Keratinocyte (primary cell): ENCODE measurements at regions not wholly inside any gene's neighbourhood (a gene's known extent, or its start where the extent isn't known, plus 50 kb on each side); places are given as distances from the start of the nearest gene placed in this dataset.

Source experiments
- DNase-seq: peaks from one replicate; pipeline ENCODE4 v3.0.0-alpha.2; 2011; ENCODE audit warnings: low read depth, missing footprints, low spot score
- FAIRE-seq: peaks from 2 replicates; lab custom pipeline; 2011; peaks lifted over from hg19 to GRCh38; lab: Jason Lieb, UNC
- H2AFZ ChIP-seq: 2 replicates; pipeline ENCODE4 v1.6.0; 2012; ENCODE audit warnings: low read length, control low read depth, inconsistent platforms; ENCODE audit not compliant: control insufficient read depth
- H3K27ac ChIP-seq: 2 replicates; pipeline ENCODE4 v1.5.1; 2011; ENCODE audit warnings: low read length; ENCODE audit not compliant: control insufficient read depth, insufficient read depth
- H3K27me3 ChIP-seq: 3 replicates; pipeline ENCODE4 v1.6.0; 2011; ENCODE audit warnings: low read length; ENCODE audit not compliant: control insufficient read depth, insufficient read depth; ENCODE audit errors: extremely low read depth
- H3K36me3 ChIP-seq, 2 experiments: 2 replicates in 1 of 2; 3 replicates in 1 of 2; pipeline ENCODE4 v1.5.1; 2011; ENCODE audit warnings: low read length in 2 of 2, mild to moderate bottlenecking in 1 of 2; ENCODE audit not compliant: control insufficient read depth in 2 of 2, insufficient read depth in 2 of 2; ENCODE audit errors: extremely low read depth in 1 of 2
- H3K4me1 ChIP-seq: 3 replicates; pipeline ENCODE4 v1.5.1; 2011; ENCODE audit warnings: low read length; ENCODE audit not compliant: control insufficient read depth, insufficient read depth; ENCODE audit errors: extremely low read depth
- H3K4me2 ChIP-seq: 3 replicates; pipeline ENCODE4 v1.6.0; 2011; ENCODE audit warnings: low read depth, low read length; ENCODE audit not compliant: control insufficient read depth, insufficient read depth; ENCODE audit errors: extremely low read depth
- H3K4me3 ChIP-seq, 3 experiments: fragments of 200-600 bp in 1 of 3; sonication (generic) in 1 of 3; 2 replicates in 2 of 3; 3 replicates in 1 of 3; pipeline ENCODE4 v1.5.1; 2011 to 2016; ENCODE audit warnings: low read length in 3 of 3, mild to moderate bottlenecking in 3 of 3, control low read depth in 2 of 3, inconsistent platforms in 1 of 3, low read depth in 1 of 3, mixed read lengths in 1 of 3, mixed run types in 1 of 3, moderate library complexity in 1 of 3; ENCODE audit not compliant: control insufficient read depth in 2 of 3, insufficient read depth in 2 of 3; ENCODE audit errors: extremely low read depth in 1 of 3
- H3K79me2 ChIP-seq: 2 replicates; pipeline ENCODE4 v1.6.0; 2012; ENCODE audit warnings: low read length; ENCODE audit not compliant: control insufficient read depth, insufficient read depth
- H3K9ac ChIP-seq: 3 replicates; pipeline ENCODE4 v1.6.0; 2011; ENCODE audit warnings: low read length; ENCODE audit not compliant: control insufficient read depth, insufficient read depth; ENCODE audit errors: extremely low read depth
- H3K9me1 ChIP-seq: 3 replicates; pipeline ENCODE4 v1.6.0; 2011; ENCODE audit warnings: low read length; ENCODE audit not compliant: control insufficient read depth, insufficient read depth; ENCODE audit errors: extremely low read depth
- H3K9me3 ChIP-seq: 2 replicates; pipeline ENCODE4 v1.5.1; 2012; ENCODE audit warnings: low read depth, low read length; ENCODE audit not compliant: control insufficient read depth
- H4K20me1 ChIP-seq: 3 replicates; pipeline ENCODE4 v1.6.0; 2011; ENCODE audit warnings: low read length; ENCODE audit not compliant: control insufficient read depth, insufficient read depth; ENCODE audit errors: extremely low read depth
- CTCF ChIP-seq, 3 experiments: IDR thresholded peaks in 1 of 3; conservative IDR thresholded peaks in 1 of 3; optimal IDR thresholded peaks in 1 of 3; 2 replicates in 2 of 3; 3 replicates in 1 of 3; pipeline versions ENCODE3 to v1.5.1; 2011; ENCODE audit warnings: low read length in 3 of 3, mild to moderate bottlenecking in 3 of 3, moderate library complexity in 2 of 3, control low read depth in 1 of 3, inconsistent platforms in 1 of 3; ENCODE audit not compliant: insufficient read depth in 2 of 3; ENCODE audit errors: extremely low read depth in 1 of 3
- EZH2 ChIP-seq: IDR thresholded peaks from one replicate; pipeline ENCODE4 v1.6.1; 2012; ENCODE audit warnings: inconsistent platforms, mild to moderate bottlenecking, low read length, moderate library complexity
- dilution Hi-C: fragments of 300-500 bp; cut with MboI; formaldehyde crosslinking; loops from one replicate; pipeline ENCODE4 v1.7.0; 2020; ENCODE audit warnings: low sequenced_read_pairs; ENCODE audit not compliant: extremely low pct_ligation_motif_present

GRCh38 chr6:67353861-67354260, 1281.2 kb upstream of the ADGRB3 start:
- Histone ChIP-seq H3K4me3 (no peak overlapping the region), H3K9ac (no peak overlapping the region), H2AFZ (no peak overlapping the region), H3K36me3 (no peaks in the 10 kb centered on the region), H3K9me1 (no peaks in the 10 kb centered on the region), H4K20me1 (no peaks in the 10 kb centered on the region), H3K4me1 (no peaks in the 10 kb centered on the region), H3K27me3 (no peaks in the 10 kb centered on the region), H3K4me2 (no peak overlapping the region), H3K9me3 (no peaks in the 10 kb centered on the region), H3K79me2 (no peaks in the 10 kb centered on the region), H3K27ac (no peak overlapping the region)
- no peak for TF ChIP-seq EZH2
- no peak for TF ChIP-seq CTCF (optimal IDR thresholded peaks at IDR 0.05 in 1 of 3, IDR thresholded peaks at IDR 0.05 in 1 of 3, conservative IDR thresholded peaks at IDR 0.05 in 1 of 3; ENCODE audit: extremely low read depth in 1 of 3, insufficient read depth in 2 of 3, low read length in 3 of 3)
- FAIRE-seq (no peak), DNase-seq (no peak)
- dilution Hi-C loops: no loop called here

GRCh38 chr6:67352717-67353116, 1282.4 kb upstream of the ADGRB3 start:
- Histone ChIP-seq H3K27me3 (no peaks in the 10 kb centered on the region), H3K4me1 (no peaks in the 10 kb centered on the region), H3K36me3 (no peaks in the 10 kb centered on the region), H3K4me3 (no peak overlapping the region), H3K27ac (no peak overlapping the region), H3K9me1 (no peaks in the 10 kb centered on the region), H3K4me2 (no peak overlapping the region), H3K9me3 (peaks cover 2% of the 10 kb centered on the region), H4K20me1 (no peaks in the 10 kb centered on the region), H3K79me2 (no peaks in the 10 kb centered on the region), H3K9ac (no peak overlapping the region), H2AFZ (no peak overlapping the region)
- TF ChIP-seq CTCF (optimal IDR thresholded peaks at IDR 0.05 in 1 of 3, IDR thresholded peaks at IDR 0.05 in 1 of 3, conservative IDR thresholded peaks at IDR 0.05 in 1 of 3; ENCODE audit: extremely low read depth in 1 of 3, insufficient read depth in 2 of 3, low read length in 3 of 3): no peak
- TF ChIP-seq EZH2: no peak
- dilution Hi-C loops: no loop called here
- FAIRE-seq: no peak
- no peak for DNase-seq
